NCI-H510A treated with DMSO at 0.1 percent for 48 hours (cell line): ENCODE measurements at regions not wholly inside any gene's neighbourhood (a gene's known extent, or its start where the extent isn't known, plus 50 kb on each side); places are given as distances from the start of the nearest gene placed in this dataset.

ENCODE experiments used
- DNase-seq: peaks from one replicate; lab custom pipeline; 2025; lab: John Stamatoyannopoulos, UW

- no peak for DNase-seq
These were observed 545.9 kb downstream of the PLPP3 start for GRCh38 chr1:56033321-56034037.

DNA sequence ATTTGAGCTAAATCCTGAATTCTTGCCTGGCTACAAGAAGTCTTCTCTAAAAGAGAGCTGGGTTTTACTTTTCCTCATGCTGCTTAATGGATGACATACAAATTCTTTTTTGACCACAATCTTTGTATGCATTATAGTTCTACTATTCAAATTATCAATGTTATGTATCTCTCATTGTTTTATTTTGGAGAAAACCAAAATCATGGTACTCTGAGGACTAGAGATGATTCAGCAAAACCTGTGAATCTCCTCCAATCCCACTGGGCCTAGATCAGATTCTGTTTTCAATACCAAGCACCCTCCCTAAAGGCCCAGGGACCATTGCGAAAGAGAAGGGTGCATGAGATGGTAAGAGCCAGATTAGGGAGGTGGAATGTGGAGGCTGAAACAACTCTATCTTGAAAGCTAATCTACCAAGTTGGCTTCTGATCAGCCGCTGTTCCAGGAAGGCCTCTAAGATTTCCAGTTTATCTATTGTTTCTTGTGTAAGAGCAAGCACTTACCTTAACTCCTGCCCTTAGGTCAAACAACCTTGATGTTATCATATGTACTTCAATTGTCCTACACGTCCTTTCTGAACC is 547.2 kb downstream of the PLPP3 start:
- DNase-seq = no peak

- no peak for DNase-seq
These were observed 548.4 kb downstream of the PLPP3 start for GRCh38 chr1:56031001-56031400.

- peak; percentile 47 for DNase-seq
These were observed 549.9 kb downstream of the PLPP3 start for GRCh38 chr1:56029319-56030003.

GRCh38 chr1:56028911-56029310 is 550.5 kb downstream of the PLPP3 start:
- DNase-seq = no peak

DNA sequence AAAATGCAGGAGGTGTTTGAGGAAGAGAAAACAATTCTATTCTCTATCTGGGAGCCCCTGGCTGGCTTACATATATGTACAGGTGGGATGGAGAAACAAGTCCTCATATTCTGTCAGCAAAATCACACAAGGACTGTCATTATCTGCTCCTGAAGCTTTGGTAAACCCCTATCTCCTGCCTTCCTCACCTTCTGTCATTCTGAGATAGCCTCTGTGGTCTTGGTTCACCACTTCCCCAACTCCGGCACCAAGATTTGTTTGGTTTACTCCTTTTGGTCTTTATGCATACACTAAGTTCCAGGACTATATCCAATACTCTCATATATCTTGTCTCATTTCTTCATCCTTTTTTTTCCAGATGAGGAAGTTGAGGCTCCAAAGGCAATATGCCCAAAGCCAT is 551.1 kb downstream of the PLPP3 start:
- DNase-seq = no peak

DNA sequence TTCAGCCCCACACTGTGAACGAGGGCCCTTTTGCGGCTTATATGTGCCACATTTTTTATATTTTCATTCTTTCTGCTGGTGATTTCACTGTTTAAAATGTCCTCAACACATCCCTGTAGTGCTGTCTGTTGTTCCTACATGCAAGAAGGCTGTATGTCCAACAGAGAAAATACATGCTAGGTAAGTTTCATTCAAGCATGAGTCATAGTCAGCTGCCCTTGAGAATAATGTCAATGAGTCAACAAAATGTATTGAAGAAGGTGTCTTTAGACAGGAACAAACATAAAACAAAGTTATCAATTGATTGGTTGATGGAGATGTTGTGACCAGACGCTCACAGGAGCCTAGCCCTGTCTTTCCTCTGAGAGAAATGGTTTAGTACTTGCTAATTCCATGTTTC is 553.4 kb downstream of the PLPP3 start:
- peak; percentile 32 for DNase-seq

- DNase-seq = no peak
These were observed 555.2 kb downstream of the PLPP3 start for GRCh38 chr1:56024155-56024554.

DNA sequence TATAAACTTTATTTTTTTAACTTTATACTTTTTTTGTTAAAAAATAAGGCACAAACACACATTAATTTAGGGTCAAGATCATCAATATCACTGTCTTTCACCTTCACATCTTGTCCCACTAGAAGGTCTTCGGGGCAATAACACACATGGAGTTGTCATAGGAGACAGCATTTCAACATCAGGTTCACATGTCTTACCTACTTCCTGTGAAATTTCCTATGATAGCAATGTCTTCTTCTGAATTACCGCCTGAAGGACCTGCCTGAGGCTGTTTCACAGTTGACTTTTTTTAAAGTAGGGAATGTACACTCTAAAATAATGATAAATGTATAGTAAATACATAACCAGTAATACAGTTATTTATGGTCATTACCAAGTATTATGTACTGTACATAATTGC is 559.4 kb downstream of the PLPP3 start:
- DNase-seq = no peak

- DNase-seq = no peak
These were observed 559.9 kb downstream of the PLPP3 start for GRCh38 chr1:56019472-56019871.

DNA sequence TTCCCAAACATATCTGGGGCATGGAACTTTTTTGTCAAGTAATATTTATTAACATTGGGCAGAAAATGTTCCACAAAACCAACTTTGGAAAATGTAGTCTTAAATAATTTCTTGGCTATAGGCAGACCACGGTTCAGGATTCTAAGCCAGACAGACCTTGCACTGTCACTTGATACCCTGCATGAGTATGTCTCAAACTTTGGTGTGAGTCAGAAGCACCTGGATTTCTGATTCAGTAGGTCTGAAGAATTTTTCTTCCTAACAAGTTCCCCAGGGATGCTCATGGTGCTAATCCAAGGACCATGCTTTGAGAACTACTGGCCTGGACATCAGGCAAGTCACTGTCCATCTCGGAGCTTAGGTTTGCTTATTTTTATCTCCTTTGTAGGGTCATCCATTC is 562.0 kb downstream of the PLPP3 start:
- DNase-seq = no peak

GRCh38 chr1:56003846-56004245 is 575.5 kb downstream of the PLPP3 start:
- no peak for DNase-seq

DNA sequence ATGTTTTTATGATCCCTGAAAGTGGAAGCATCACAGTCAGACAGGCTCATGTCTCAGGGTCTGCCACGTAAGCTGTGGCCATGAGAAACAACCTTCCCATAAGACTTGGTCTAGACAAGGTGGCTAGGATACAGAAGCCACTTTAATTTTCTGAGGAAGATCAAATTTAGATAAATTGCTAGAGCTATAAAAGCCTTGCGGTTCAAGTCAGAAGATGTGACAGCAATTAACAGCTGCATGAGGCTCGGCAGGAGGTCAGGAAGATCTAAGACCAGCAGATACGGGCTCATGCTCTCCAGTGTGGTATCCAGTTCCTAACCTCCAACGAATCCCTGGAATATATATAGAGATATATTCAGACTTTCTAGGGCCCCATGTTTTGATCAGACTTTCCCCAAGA is 577.1 kb downstream of the PLPP3 start:
- no peak for DNase-seq

- DNase-seq = no peak
These were observed 578.9 kb downstream of the PLPP3 start for GRCh38 chr1:56000424-56000823.

GRCh38 chr1:55997536-55997935 is 581.8 kb downstream of the PLPP3 start:
- DNase-seq = no peak

GRCh38 chr1:55993646-55994318 is 585.6 kb downstream of the PLPP3 start:
- DNase-seq = peak; percentile 9

DNA sequence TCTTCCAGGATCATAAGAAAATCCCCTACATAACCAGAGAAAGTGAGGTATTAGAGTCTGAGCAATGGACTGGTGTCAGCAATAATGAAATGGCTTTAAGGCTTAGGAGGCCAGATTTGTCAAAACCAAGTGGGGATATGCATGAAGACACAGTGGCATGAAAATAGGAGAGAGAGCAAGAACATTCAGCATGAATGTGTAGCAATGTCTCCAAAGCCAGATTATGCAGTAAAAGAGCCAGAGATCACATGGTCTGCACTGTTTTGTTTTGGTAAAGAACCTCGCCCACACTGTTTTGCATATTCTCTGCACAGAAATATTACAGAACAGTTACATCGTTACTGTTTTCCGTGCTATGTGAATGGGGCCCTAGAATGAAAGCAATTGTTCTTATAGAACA is 589.4 kb downstream of the PLPP3 start:
- no peak for DNase-seq

- DNase-seq = no peak
These were observed 590.4 kb downstream of the PLPP3 start for GRCh38 chr1:55988963-55989452.

- DNase-seq = no peak
These were observed 591.7 kb downstream of the PLPP3 start for GRCh38 chr1:55987491-55988249.

- no peak for DNase-seq
These were observed 593.4 kb downstream of the PLPP3 start for GRCh38 chr1:55986003-55986402.

- DNase-seq = no peak
These were observed 598.2 kb downstream of the PLPP3 start for GRCh38 chr1:55981010-55981650.
